Lower leg skin (tissue), 3 donors: ENCODE measurements at regions not wholly inside any gene's neighbourhood (a gene's known extent, or its start where the extent isn't known, plus 50 kb on each side); places are given as distances from the start of the nearest gene placed in this dataset.

Source experiments
- CTCF ChIP-seq, 3 donors: fragments of 450-650 bp; IDR thresholded peaks; one replicate each; pipeline ENCODE4 v1.5.1; 2016; ENCODE audit warnings: antibody characterized with exemption in 3 of 3, mild to moderate bottlenecking in 3 of 3, moderate library complexity in 2 of 3
- POLR2A ChIP-seq, 2 donors: fragments of 450-650 bp; IDR thresholded peaks; one replicate each; pipeline ENCODE4 v1.6.1; 2016 to 2017; ENCODE audit warnings: antibody characterized with exemption in 2 of 2, mild to moderate bottlenecking in 1 of 2, moderate library complexity in 1 of 2

GRCh38 chr11:32186118-32186517, 95.2 kb downstream of the RCN1 start:
- TF ChIP-seq CTCF (IDR thresholded peaks at IDR 0.05) (no peak), POLR2A (IDR thresholded peaks at IDR 0.05) (no peak)
